ENCODE measurements at regions not wholly inside any gene's neighbourhood (a gene's known extent, or its start where the extent isn't known, plus 50 kb on each side); places are given as distances from the start of the nearest gene placed in this dataset.

DNA sequence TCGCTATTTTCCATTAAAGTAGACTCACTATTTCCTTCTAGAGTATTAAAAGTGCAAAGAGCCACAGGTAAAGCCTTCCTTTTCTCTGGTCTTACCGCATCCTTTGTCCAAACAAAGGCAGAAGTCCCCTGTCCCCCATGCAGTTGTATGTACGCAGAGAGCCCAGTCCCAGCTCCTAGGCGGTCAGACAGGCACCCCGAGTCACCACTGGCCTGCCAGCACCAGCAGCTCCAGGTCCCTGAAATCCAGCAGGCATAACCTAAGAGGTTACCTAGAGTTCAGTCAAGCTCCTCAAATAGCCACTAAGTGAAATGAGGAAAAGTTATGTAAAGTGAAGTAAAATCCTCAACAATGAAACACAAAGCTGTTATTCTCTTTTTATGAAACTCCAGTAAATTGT, 60.4 kb upstream of the TWIST2 start:
- TF ChIP-seq POLR2A (IDR thresholded peaks at IDR 0.05) (no peak), POLR2AphosphoS5 (IDR thresholded peaks at IDR 0.05) (no peak), EP300 (IDR thresholded peaks at IDR 0.05) (no peak)
- TF ChIP-seq, protein P1, sequence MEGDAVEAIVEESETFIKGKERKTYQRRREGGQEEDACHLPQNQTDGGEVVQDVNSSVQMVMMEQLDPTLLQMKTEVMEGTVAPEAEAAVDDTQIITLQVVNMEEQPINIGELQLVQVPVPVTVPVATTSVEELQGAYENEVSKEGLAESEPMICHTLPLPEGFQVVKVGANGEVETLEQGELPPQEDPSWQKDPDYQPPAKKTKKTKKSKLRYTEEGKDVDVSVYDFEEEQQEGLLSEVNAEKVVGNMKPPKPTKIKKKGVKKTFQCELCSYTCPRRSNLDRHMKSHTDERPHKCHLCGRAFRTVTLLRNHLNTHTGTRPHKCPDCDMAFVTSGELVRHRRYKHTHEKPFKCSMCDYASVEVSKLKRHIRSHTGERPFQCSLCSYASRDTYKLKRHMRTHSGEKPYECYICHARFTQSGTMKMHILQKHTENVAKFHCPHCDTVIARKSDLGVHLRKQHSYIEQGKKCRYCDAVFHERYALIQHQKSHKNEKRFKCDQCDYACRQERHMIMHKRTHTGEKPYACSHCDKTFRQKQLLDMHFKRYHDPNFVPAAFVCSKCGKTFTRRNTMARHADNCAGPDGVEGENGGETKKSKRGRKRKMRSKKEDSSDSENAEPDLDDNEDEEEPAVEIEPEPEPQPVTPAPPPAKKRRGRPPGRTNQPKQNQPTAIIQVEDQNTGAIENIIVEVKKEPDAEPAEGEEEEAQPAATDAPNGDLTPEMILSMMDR (IDR thresholded peaks at IDR 0.05) = no peak

Measured in gastroesophageal sphincter (tissue), 3 donors.